ENCODE measurements at regions not wholly inside any gene's neighbourhood (a gene's known extent, or its start where the extent isn't known, plus 50 kb on each side); places are given as distances from the start of the nearest gene placed in this dataset.

DNA sequence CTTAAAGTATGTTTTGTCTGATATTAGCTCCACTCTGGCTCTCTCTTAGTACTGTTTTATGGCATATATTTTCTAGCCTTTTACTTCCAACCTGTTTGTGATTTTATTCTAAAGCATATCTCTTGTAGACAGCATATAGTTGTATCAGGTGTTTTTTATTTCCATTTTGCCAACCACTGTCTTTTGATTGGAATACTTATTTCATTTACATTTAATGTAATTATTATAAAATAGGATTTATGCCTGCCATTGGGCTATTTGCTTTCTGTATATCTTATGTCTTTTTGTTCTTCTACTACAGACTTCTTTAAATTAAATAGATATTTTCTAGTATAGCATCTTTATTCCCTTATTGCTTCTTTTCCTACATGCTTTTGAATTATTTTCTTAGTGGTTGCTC lies 67.3 kb downstream of the LRRC30 start:
- no peak overlapping the region for H3K27ac ChIP-seq (ENCODE audit: low read depth, low read length)
- H2AFZ ChIP-seq (ENCODE audit: low read depth, low read length, poor library complexity, severe bottlenecking), result no peak overlapping the region
- no peak for DNase-seq (ENCODE audit: low read depth, low spot score)
- H3K36me3 ChIP-seq (ENCODE audit: control insufficient read depth in 1 of 2, insufficient read depth in 2 of 2, low read length in 2 of 2), result no peaks in the 10 kb centered on the region
- no peaks in the 10 kb centered on the region; a peak in 1 of 4 replicates for H3K4me1 ChIP-seq (ENCODE audit: control insufficient read depth in 1 of 2, insufficient read depth in 2 of 2, low read length in 2 of 2)
- no peak overlapping the region for H3K4me2 ChIP-seq (ENCODE audit: low read length)
- intact Hi-C loops (cut with micrococcal nuclease), result no loop called here
- ChIA-PET POLR2A (no interaction called here), RAD21 (ENCODE audit: low non-redundant PET in 1 of 2, low total read pairs in 2 of 2, uncharacterized antibody in 2 of 2, unreplicated experiment in 2 of 2) (no interaction called here), CTCF (no interaction called here)
- no TSS peak for BruUV-seq (replicated peaks)
- no peaks in the 10 kb centered on the region for H3K79me2 ChIP-seq (ENCODE audit: insufficient read depth, low read length)
- TF ChIP-seq ZNF274 (IDR thresholded peaks at IDR 0.05; ENCODE audit: low read depth, low read length) (no peak), YY1 (IDR thresholded peaks at IDR 0.05; ENCODE audit: extremely low read depth, insufficient replicate concordance, low read depth, low read length) (no peak), RAD21 (IDR thresholded peaks at IDR 0.05; ENCODE audit: low read depth) (no peak), SP1 (IDR thresholded peaks at IDR 0.05; ENCODE audit: low read depth) (no peak), EGR1 (IDR thresholded peaks at IDR 0.05; ENCODE audit: low read depth) (no peak), ELF1 (IDR thresholded peaks at IDR 0.05; ENCODE audit: borderline replicate concordance, low read depth) (no peak), EZH2 (IDR thresholded peaks at IDR 0.05) (no peak), CEBPB (IDR thresholded peaks at IDR 0.05; ENCODE audit: low read depth) (no peak)
- H4K20me1 ChIP-seq (ENCODE audit: insufficient read depth), result no peaks in the 10 kb centered on the region
- peaks cover 8 to 14% of the 10 kb centered on the region in 2 experiments; a peak in 2 of 4 replicates for H3K9me3 ChIP-seq (ENCODE audit: control insufficient read depth in 1 of 2, insufficient read depth in 1 of 2, low read depth in 1 of 2, low read length in 2 of 2)
- no peak overlapping the region for H3K9ac ChIP-seq (ENCODE audit: low read length)
- H3K9me2 ChIP-seq (ENCODE audit: insufficient read depth), result no peaks in the 10 kb centered on the region
- H3K27me3 ChIP-seq (ENCODE audit: insufficient read depth, low read length), result no peaks in the 10 kb centered on the region
- no peak for ATAC-seq
- H3K4me3 ChIP-seq (replicated peaks in 1 of 2; ENCODE audit: low read depth in 1 of 2, low read length in 2 of 2), result no peak overlapping the region

DNA sequence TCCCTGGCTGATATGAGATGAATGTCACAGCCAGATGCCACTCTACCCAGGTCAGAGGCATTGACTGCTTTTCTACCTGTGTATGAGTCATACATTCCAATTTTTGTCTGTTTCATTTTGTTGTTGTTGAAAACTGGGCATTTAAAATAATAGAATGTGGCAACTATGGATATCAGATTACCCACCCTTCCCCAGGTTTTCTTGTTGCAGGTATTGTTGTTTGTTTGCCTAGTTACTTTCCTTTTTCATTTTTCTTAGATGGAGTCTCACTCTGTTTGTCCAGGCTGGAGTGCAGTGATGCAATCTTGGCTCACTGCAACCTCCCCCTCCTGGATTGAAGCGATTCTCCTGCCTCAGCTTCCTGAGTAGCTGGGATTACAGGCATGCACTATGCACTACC lies 70.2 kb downstream of the LRRC30 start:
- Histone ChIP-seq H2AFZ (ENCODE audit: low read depth, low read length, poor library complexity, severe bottlenecking) (no peak overlapping the region), H3K4me1 (ENCODE audit: control insufficient read depth in 1 of 2, insufficient read depth in 2 of 2, low read length in 2 of 2) (no peaks in the 10 kb centered on the region; a peak in 1 of 4 replicates), H3K9me3 (ENCODE audit: control insufficient read depth in 1 of 2, insufficient read depth in 1 of 2, low read depth in 1 of 2, low read length in 2 of 2) (peaks cover 8 to 14% of the 10 kb centered on the region in 2 experiments; a peak in 2 of 4 replicates), H3K36me3 (ENCODE audit: control insufficient read depth in 1 of 2, insufficient read depth in 2 of 2, low read length in 2 of 2) (no peaks in the 10 kb centered on the region), H3K79me2 (ENCODE audit: insufficient read depth, low read length) (no peaks in the 10 kb centered on the region), H3K9me2 (ENCODE audit: insufficient read depth) (no peaks in the 10 kb centered on the region), H3K9ac (ENCODE audit: low read length) (no peak overlapping the region), H3K4me3 (replicated peaks in 1 of 2; ENCODE audit: low read depth in 1 of 2, low read length in 2 of 2) (no peak overlapping the region), H3K27ac (ENCODE audit: low read depth, low read length) (no peak overlapping the region), H4K20me1 (ENCODE audit: insufficient read depth) (no peaks in the 10 kb centered on the region), H3K4me2 (ENCODE audit: low read length) (no peak overlapping the region), H3K27me3 (ENCODE audit: insufficient read depth, low read length) (no peaks in the 10 kb centered on the region)
- CTCF ChIA-PET, result no interaction called here
- no peak for ATAC-seq
- no peak for DNase-seq (ENCODE audit: low read depth, low spot score)
- intact Hi-C loops (cut with micrococcal nuclease), result no loop called here
- no TSS peak for BruUV-seq (replicated peaks)
- POLR2A ChIA-PET, result no interaction called here
- RAD21 ChIA-PET (ENCODE audit: low non-redundant PET in 1 of 2, low total read pairs in 2 of 2, uncharacterized antibody in 2 of 2, unreplicated experiment in 2 of 2), result no interaction called here
- TF ChIP-seq REST (IDR thresholded peaks at IDR 0.05; ENCODE audit: low read depth) (no peak), ZFX (IDR thresholded peaks at IDR 0.05) (no peak), EGR1 (IDR thresholded peaks at IDR 0.05; ENCODE audit: low read depth) (no peak), RAD21 (IDR thresholded peaks at IDR 0.05; ENCODE audit: low read depth) (no peak), FOSL1 (IDR thresholded peaks at IDR 0.05; ENCODE audit: low read depth) (no peak), SRF (IDR thresholded peaks at IDR 0.05; ENCODE audit: low read depth) (no peak), CEBPB (IDR thresholded peaks at IDR 0.05; ENCODE audit: low read depth) (no peak), POLR2AphosphoS5 (IDR thresholded peaks at IDR 0.05; ENCODE audit: low read depth, low read length) (no peak), CBX3 (IDR thresholded peaks at IDR 0.05; ENCODE audit: low read depth) (no peak), ZNF274 (IDR thresholded peaks at IDR 0.05; ENCODE audit: low read depth, low read length) (no peak), YY1 (IDR thresholded peaks at IDR 0.05; ENCODE audit: extremely low read depth, insufficient replicate concordance, low read depth, low read length) (no peak), SIN3A (IDR thresholded peaks at IDR 0.05; ENCODE audit: low read depth) (no peak)
- TF ChIP-seq, protein P1, sequence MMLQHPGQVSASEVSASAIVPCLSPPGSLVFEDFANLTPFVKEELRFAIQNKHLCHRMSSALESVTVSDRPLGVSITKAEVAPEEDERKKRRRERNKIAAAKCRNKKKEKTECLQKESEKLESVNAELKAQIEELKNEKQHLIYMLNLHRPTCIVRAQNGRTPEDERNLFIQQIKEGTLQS (IDR thresholded peaks at IDR 0.05), result no peak
- TF ChIP-seq, protein P2, sequence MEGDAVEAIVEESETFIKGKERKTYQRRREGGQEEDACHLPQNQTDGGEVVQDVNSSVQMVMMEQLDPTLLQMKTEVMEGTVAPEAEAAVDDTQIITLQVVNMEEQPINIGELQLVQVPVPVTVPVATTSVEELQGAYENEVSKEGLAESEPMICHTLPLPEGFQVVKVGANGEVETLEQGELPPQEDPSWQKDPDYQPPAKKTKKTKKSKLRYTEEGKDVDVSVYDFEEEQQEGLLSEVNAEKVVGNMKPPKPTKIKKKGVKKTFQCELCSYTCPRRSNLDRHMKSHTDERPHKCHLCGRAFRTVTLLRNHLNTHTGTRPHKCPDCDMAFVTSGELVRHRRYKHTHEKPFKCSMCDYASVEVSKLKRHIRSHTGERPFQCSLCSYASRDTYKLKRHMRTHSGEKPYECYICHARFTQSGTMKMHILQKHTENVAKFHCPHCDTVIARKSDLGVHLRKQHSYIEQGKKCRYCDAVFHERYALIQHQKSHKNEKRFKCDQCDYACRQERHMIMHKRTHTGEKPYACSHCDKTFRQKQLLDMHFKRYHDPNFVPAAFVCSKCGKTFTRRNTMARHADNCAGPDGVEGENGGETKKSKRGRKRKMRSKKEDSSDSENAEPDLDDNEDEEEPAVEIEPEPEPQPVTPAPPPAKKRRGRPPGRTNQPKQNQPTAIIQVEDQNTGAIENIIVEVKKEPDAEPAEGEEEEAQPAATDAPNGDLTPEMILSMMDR (IDR thresholded peaks at IDR 0.05 in 2 of 3, conservative IDR thresholded peaks at IDR 0.05 in 1 of 3; ENCODE audit: borderline replicate concordance in 1 of 3, insufficient read depth in 1 of 3, low read depth in 2 of 3, low read length in 2 of 3), result no peak

All from HCT116 (cell line).